Ishikawa (cell line): ENCODE measurements at regions not wholly inside any gene's neighbourhood (a gene's known extent, or its start where the extent isn't known, plus 50 kb on each side); places are given as distances from the start of the nearest gene placed in this dataset.

Experiments
- CREB1 ChIP-seq: IDR thresholded peaks from 2 replicates; pipeline ENCODE4 v1.6.1; 2012; ENCODE audit warnings: low read depth
- FOXM1 ChIP-seq: IDR thresholded peaks from 2 replicates; pipeline ENCODE4 v1.6.1; 2012; ENCODE audit warnings: low read depth, borderline replicate concordance
- MAX ChIP-seq: IDR thresholded peaks from 2 replicates; pipeline ENCODE4 v1.6.1; 2012
- RAD21 ChIP-seq: IDR thresholded peaks from 2 replicates; pipeline ENCODE4 v1.6.1; 2012; ENCODE audit warnings: low read depth
- REST ChIP-seq: IDR thresholded peaks from 2 replicates; pipeline ENCODE4 v1.6.1; 2012; ENCODE audit warnings: low read depth, mild to moderate bottlenecking
- TAF1 ChIP-seq: IDR thresholded peaks from 2 replicates; pipeline ENCODE4 v1.6.1; 2012; ENCODE audit warnings: low read depth, mild to moderate bottlenecking
- YY1 ChIP-seq: IDR thresholded peaks from 2 replicates; pipeline ENCODE4 v1.6.1; 2012; ENCODE audit warnings: low read depth
- TF ChIP-seq, protein P1 (sequence below): IDR thresholded peaks from 2 replicates; pipeline ENCODE4 v1.6.1; 2012

- TF ChIP-seq RAD21 (no peak; the same call in 1 of the 2 replicates), REST (no peak), YY1 (no peak), TAF1 (no peak), CREB1 (no peak), MAX (no peak), FOXM1 (no peak)
- TF ChIP-seq, protein P1, sequence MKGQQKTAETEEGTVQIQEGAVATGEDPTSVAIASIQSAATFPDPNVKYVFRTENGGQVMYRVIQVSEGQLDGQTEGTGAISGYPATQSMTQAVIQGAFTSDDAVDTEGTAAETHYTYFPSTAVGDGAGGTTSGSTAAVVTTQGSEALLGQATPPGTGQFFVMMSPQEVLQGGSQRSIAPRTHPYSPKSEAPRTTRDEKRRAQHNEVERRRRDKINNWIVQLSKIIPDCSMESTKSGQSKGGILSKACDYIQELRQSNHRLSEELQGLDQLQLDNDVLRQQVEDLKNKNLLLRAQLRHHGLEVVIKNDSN, result peak; percentile 55; the same call in 1 of the 2 replicates
Observed at GRCh38 chr2:67612576-67613042, 215.5 kb downstream of the ETAA1 start.
